PC-3 (cell line): ENCODE measurements at regions not wholly inside any gene's neighbourhood (a gene's known extent, or its start where the extent isn't known, plus 50 kb on each side); places are given as distances from the start of the nearest gene placed in this dataset.
"Not testable (repeated sequence)": the region's sequence is repeated elsewhere in the genome, so short reads cannot be mapped to it uniquely, and the experiment has no call there.

ENCODE experiments used
- EZH2 ChIP-seq: fragments of 300-600 bp; sonication (generic); IDR thresholded peaks from one replicate; pipeline ENCODE4 v1.6.1; 2017; ENCODE audit warnings: antibody characterized with exemption, mild to moderate bottlenecking, low read length; ENCODE audit not compliant: unreplicated experiment
- TF ChIP-seq, protein P1 (sequence below): fragments of 300-600 bp; sonication (generic); conservative IDR thresholded peaks from 2 replicates; pipeline ENCODE4 v1.5.1; 2017; ENCODE audit warnings: antibody characterized with exemption, low read depth, mild to moderate bottlenecking, low read length

DNA sequence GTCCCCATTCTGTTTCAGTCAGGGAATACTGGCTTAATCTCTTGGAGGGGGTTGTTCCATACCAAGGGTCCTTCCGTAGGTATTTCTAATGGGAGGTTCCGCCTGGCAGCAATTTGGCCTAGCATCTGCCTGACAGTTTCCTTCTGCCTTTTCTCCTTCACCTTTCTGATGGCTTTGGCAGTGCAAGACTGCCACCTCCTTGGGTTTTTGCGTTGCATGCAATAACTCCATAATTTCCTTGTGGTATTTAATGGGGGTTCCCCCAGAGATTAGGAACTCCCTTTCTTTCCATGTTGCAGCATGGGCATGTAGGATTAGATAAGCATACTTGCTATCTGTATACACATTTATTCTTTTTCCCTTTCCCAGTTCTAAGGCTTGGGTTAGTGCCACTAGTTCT, 93.0 kb upstream of the ACSL1 start:
- TF ChIP-seq, protein P1, sequence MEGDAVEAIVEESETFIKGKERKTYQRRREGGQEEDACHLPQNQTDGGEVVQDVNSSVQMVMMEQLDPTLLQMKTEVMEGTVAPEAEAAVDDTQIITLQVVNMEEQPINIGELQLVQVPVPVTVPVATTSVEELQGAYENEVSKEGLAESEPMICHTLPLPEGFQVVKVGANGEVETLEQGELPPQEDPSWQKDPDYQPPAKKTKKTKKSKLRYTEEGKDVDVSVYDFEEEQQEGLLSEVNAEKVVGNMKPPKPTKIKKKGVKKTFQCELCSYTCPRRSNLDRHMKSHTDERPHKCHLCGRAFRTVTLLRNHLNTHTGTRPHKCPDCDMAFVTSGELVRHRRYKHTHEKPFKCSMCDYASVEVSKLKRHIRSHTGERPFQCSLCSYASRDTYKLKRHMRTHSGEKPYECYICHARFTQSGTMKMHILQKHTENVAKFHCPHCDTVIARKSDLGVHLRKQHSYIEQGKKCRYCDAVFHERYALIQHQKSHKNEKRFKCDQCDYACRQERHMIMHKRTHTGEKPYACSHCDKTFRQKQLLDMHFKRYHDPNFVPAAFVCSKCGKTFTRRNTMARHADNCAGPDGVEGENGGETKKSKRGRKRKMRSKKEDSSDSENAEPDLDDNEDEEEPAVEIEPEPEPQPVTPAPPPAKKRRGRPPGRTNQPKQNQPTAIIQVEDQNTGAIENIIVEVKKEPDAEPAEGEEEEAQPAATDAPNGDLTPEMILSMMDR = not testable (repeated sequence)
- not testable (repeated sequence) for TF ChIP-seq EZH2
